ENCODE measurements at regions not wholly inside any gene's neighbourhood (a gene's known extent, or its start where the extent isn't known, plus 50 kb on each side); places are given as distances from the start of the nearest gene placed in this dataset.
"Not testable (repeated sequence)": the region's sequence is repeated elsewhere in the genome, so short reads cannot be mapped to it uniquely, and the experiment has no call there.

DNA sequence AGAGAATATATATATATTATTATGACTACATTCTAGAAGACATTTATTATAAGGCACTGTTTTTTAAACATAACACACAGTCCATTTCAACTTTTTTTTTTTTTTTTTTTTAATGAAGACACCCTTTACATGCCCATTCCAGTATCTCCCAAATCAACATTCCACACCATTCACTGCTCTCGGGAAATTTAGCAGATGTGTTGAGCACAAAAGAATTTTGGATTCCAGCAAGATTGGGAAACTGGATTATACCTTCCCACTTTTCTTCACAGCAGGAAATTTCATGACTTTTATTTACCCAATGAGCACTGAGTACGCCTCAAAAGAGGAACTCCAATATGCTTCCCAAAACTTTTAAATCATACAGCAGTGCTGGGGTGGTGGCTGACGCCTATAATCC is 333.6 kb upstream of the DAB2 start:
- H3K4me3 Mint-ChIP-seq: no peak overlapping the region
- no peaks in the 10 kb centered on the region for H3K27me3 Mint-ChIP-seq
- no peak for ATAC-seq (replicated peaks)
- no peaks in the 10 kb centered on the region for H3K36me3 Mint-ChIP-seq
- peaks cover 0 to 5% of the 10 kb centered on the region in 2 donors for H3K9me3 Mint-ChIP-seq
- H3K27ac Mint-ChIP-seq: no peak overlapping the region
- no peak for DNase-seq
- H3K4me1 Mint-ChIP-seq: no peaks in the 10 kb centered on the region

DNA sequence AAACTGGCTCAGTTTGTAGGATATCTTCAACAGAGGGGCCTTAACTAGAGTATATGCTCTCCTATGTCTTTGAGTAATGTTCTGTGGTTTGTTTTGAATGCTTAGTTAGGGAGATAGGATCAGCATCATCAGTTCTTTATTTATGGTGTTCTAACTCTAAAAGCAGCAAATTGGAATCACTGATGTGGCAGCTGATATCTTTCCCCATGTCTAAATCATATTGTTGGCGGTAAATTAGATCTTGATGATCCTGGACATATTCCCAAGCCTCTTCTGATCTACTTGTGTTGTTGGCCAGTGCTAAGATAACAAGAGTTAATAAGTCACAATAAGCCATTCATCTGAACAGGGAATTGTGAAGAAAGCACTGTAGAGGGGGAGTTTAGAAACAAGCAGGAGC is 332.4 kb upstream of the DAB2 start:
- Mint-ChIP-seq H3K27ac (no peak overlapping the region), H3K4me1 (no peaks in the 10 kb centered on the region), H3K36me3 (no peaks in the 10 kb centered on the region), H3K27me3 (no peaks in the 10 kb centered on the region), H3K4me3 (no peak overlapping the region), H3K9me3 (peaks cover 0 to 4% of the 10 kb centered on the region in 2 donors)
- no peak for DNase-seq
- no peak for ATAC-seq (replicated peaks)

DNA sequence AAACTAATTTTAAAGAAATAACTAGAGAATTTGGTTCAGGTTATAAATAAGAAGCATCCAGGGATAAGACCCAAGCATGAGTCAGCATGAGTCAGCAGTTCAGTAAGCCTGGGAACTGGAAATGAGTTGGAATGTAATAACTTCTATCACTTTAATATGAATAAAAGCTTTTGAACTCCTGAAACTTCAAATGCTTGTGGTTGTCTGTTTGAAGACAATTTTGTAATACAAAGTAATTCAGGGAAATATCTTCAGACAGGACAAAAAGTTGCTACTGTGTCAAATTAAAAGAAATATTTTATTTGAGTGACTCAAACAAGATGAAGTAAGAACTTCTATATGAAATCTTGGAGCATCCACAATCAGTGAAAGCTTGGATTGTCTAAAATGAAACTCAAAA is 331.2 kb upstream of the DAB2 start:
- Mint-ChIP-seq H3K9me3 (peaks cover 0 to 4% of the 10 kb centered on the region in 2 donors), H3K4me1 (no peaks in the 10 kb centered on the region), H3K27me3 (no peaks in the 10 kb centered on the region), H3K36me3 (no peaks in the 10 kb centered on the region), H3K27ac (no peak overlapping the region), H3K4me3 (no peak overlapping the region)
- DNase-seq: no peak
- ATAC-seq (replicated peaks): no peak

DNA sequence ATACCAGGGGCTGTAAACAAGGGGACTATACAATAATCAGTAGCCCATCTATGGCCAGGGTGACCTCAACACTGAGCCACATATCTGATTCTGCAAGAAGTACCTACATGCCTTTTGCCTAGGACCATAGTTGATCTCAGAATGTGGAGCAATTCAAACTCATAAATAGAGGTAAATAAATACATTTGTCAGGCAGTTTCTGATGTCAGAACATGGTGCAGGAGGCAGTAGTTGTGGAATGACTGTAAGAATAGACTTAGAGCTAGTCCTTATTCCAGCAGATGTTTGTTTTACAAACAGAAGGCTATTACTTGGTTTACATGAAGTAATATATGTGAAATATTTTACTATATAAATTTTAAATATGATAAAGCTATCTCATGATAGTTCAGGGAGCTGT is 330.7 kb upstream of the DAB2 start:
- ATAC-seq (replicated peaks): no peak
- Mint-ChIP-seq H3K4me3 (no peak overlapping the region), H3K4me1 (no peaks in the 10 kb centered on the region), H3K27me3 (no peaks in the 10 kb centered on the region), H3K27ac (no peak overlapping the region), H3K36me3 (no peaks in the 10 kb centered on the region), H3K9me3 (peaks cover 0 to 4% of the 10 kb centered on the region in 2 donors)
- DNase-seq: no peak

DNA sequence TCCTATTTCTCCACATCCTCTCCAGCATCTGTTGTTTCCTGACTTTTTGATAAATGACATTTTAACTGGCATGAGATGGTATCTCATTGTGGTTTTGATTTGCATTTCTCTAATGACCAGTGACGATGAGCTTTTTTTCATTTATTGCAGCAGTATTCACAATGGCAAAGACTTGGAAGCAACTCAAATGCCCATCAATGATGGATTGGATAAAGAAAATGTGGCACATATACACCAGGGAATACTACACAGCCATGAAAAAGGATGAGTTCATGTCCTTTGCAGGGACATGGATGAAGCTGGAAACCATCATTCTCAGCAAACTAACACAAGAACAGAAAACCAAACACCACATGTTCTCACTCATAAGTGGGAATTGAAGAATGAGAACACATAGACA is 329.0 kb upstream of the DAB2 start:
- ATAC-seq (replicated peaks); DNase-seq; H3K4me3 Mint-ChIP-seq; H3K9me3 Mint-ChIP-seq; H3K27ac Mint-ChIP-seq; H3K4me1 Mint-ChIP-seq; H3K27me3 Mint-ChIP-seq; H3K36me3 Mint-ChIP-seq: not testable (repeated sequence)

DNA sequence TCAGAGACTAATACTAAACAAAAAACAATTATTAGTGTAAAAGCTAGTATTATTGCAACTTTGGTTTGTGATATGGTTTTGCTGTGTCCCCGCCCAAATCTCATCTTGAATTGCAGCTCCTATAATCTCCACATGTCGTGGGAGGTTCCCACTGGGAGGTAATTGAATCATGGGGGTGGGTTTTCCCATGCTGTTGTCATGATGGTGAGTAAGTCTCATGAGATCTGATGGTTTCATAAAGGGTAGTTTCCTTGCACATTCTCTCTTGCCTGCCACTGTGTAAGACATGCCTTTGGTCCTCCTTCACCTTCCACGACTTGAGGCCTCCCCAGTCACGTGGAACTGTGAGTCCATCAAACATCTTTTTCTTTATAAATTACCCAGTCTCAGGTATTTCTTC is 325.9 kb upstream of the DAB2 start:
- H3K27ac Mint-ChIP-seq: no peak overlapping the region
- peaks cover 0 to 4% of the 10 kb centered on the region in 2 donors for H3K27me3 Mint-ChIP-seq
- no peaks in the 10 kb centered on the region for H3K4me1 Mint-ChIP-seq
- peaks cover 0 to 4% of the 10 kb centered on the region in 2 donors for H3K9me3 Mint-ChIP-seq
- DNase-seq (no peak), ATAC-seq (replicated peaks) (no peak)
- H3K36me3 Mint-ChIP-seq: no peaks in the 10 kb centered on the region
- H3K4me3 Mint-ChIP-seq: no peak overlapping the region

DNA sequence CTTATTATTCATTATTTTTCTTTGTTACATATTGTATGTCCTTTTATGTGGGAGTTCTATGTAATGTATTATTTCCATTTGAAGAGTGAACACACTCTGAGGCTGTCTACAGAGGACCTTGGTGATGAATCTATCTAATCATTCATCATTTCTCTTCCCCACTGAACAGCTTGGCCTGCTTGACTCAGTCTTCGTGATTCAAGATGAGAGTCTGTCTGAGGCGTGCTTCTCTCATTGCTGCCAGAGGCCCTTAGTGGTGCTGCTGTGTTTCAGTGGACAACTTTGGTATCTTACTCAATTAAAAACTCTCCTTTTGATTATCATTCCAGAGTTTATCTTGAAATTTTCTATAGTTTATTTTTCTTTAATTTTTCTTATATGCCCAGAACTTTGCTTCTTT is 318.1 kb upstream of the DAB2 start:
- ATAC-seq (replicated peaks) (no peak), DNase-seq (no peak)
- Mint-ChIP-seq H3K27ac (no peak overlapping the region), H3K4me3 (no peak overlapping the region), H3K27me3 (peaks cover 0 to 4% of the 10 kb centered on the region in 2 donors), H3K36me3 (no peaks in the 10 kb centered on the region), H3K4me1 (no peaks in the 10 kb centered on the region), H3K9me3 (no peaks in the 10 kb centered on the region)

DNA sequence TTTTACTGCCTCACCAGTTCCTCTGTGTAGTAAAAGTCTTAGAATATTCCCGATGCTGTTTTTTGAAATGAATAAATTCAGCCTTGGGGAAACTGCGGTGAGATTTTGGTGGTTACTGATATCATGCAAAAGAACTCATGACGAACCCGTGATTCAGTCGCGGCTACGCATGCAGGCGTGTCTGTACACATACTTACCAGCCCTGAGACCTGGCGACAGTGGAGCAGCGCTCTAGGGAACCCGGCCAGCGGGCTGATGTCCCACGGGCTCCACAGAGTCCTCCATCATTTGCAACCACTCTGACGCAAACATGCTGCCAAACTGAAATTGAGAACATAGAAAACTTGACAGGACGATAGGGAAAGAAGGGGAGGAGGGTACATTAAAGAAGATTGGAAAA is 315.6 kb upstream of the DAB2 start:
- DNase-seq (no peak), ATAC-seq (replicated peaks) (no peak)
- Mint-ChIP-seq H3K4me3 (no peak overlapping the region), H3K36me3 (no peaks in the 10 kb centered on the region), H3K27ac (no peak overlapping the region), H3K27me3 (peaks cover 4 to 8% of the 10 kb centered on the region in 2 donors), H3K4me1 (no peaks in the 10 kb centered on the region), H3K9me3 (no peaks in the 10 kb centered on the region)

DNA sequence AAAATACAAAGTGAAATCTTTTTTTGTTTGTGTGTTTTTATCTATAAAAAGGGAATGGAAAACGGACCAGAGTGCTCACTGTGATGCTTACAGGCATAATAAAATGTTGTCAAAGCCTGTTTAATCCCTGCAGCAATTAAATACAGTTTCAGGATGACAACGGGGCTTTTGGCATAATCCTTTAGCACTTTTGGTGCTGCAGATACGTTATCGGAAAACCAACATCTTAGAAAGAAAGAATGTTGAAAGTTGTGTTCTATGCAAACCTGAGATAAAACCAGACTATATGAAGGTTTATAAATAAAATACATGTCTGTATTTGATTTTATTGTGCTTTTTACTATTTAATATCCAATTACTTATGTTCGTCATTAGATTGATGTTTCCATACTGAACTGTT is 307.4 kb upstream of the DAB2 start:
- DNase-seq: no peak
- no peaks in the 10 kb centered on the region for H3K9me3 Mint-ChIP-seq
- H3K36me3 Mint-ChIP-seq: no peaks in the 10 kb centered on the region
- peaks cover 0 to 5% of the 10 kb centered on the region in 2 donors for H3K27me3 Mint-ChIP-seq
- ATAC-seq (replicated peaks): no peak
- no peak overlapping the region for H3K4me3 Mint-ChIP-seq
- no peak overlapping the region for H3K27ac Mint-ChIP-seq
- H3K4me1 Mint-ChIP-seq: no peaks in the 10 kb centered on the region

DNA sequence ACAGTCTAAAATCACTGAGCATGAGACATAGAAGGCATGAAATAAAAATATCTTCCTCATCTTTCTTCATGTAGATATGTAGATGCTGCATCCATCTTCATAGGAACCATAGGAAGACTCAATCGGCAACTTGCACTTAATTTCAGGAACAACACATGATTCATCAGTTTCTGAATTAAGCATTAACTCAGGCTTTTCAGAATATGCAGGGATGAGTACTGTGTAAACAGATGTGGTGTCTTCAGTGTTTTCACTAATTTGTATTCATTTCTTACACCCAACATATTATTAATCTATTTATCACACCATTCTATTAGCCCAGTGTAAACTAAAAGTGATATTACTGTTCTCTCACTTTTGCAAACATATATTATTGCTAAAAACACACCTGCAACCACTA is 305.9 kb upstream of the DAB2 start:
- ATAC-seq (replicated peaks): no peak
- no peaks in the 10 kb centered on the region for H3K4me1 Mint-ChIP-seq
- no peak for DNase-seq
- no peaks in the 10 kb centered on the region for H3K27me3 Mint-ChIP-seq
- no peak overlapping the region for H3K4me3 Mint-ChIP-seq
- H3K9me3 Mint-ChIP-seq: no peaks in the 10 kb centered on the region
- H3K27ac Mint-ChIP-seq: no peak overlapping the region
- H3K36me3 Mint-ChIP-seq: no peaks in the 10 kb centered on the region

DNA sequence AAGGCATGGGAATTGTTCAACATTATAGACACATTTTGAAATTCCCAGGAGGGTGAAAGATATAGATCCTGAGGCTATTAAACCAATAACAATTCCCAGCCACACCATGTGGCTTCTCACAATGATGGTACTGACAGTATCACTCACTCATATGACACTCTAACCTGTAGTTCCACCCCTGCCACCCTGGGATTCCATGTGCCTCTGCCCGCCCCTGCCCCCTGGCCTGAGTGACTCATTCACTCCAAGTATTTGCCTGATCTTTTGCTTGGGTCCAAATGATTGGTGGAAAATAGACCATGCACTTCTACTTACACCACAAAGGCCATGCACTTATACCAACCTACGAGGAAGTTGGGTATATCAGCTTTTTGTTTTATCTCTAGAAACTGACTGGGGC is 305.2 kb upstream of the DAB2 start:
- H3K4me3 Mint-ChIP-seq: no peak overlapping the region
- H3K9me3 Mint-ChIP-seq: no peaks in the 10 kb centered on the region
- no peaks in the 10 kb centered on the region for H3K4me1 Mint-ChIP-seq
- DNase-seq (no peak), ATAC-seq (replicated peaks) (no peak)
- no peak overlapping the region for H3K27ac Mint-ChIP-seq
- H3K36me3 Mint-ChIP-seq: no peaks in the 10 kb centered on the region
- H3K27me3 Mint-ChIP-seq: no peaks in the 10 kb centered on the region

DNA sequence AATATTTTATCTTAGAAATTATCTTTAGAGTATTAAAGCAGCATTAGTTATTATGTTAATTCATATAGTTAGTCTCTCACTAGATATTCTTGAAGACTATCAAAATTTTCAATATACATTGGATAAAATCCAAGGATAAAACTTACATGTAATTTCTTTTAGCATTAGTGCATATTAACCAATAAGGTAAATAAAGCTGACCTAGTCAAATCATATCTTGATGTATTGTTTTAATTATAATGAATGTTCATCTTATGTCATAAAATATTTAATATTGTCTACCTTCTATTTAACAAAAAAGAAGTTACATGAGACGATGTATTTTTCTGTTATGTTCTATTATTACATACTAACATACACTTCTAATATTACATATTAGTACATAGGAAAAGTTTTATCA is 301.7 kb upstream of the DAB2 start:
- H3K4me3 Mint-ChIP-seq: no peak overlapping the region
- H3K27ac Mint-ChIP-seq: no peak overlapping the region
- DNase-seq: no peak
- no peaks in the 10 kb centered on the region for H3K27me3 Mint-ChIP-seq
- no peaks in the 10 kb centered on the region for H3K9me3 Mint-ChIP-seq
- H3K4me1 Mint-ChIP-seq: no peaks in the 10 kb centered on the region
- no peak for ATAC-seq (replicated peaks)
- H3K36me3 Mint-ChIP-seq: no peaks in the 10 kb centered on the region

DNA sequence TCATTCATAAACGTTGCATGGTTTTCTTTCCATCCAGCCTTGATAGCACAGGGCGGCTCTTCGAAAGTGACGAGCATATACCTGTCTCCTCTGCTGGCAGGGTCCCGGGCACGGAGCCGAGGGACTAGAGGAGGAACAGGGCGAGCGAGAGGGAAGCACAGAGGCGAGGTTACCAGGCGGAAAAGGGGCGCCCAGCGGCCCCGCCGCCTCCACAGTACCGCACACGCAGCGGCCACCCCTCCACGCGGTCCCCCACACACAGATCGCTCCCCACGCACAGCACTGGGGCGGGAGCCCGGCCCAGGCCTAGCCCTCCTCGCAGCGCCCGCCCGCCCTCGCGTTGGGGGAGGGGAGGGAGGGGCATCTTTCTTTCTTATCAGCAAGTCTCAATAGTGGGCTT is 296.6 kb upstream of the DAB2 start:
- DNase-seq: no peak
- H3K36me3 Mint-ChIP-seq: no peaks in the 10 kb centered on the region

DNA sequence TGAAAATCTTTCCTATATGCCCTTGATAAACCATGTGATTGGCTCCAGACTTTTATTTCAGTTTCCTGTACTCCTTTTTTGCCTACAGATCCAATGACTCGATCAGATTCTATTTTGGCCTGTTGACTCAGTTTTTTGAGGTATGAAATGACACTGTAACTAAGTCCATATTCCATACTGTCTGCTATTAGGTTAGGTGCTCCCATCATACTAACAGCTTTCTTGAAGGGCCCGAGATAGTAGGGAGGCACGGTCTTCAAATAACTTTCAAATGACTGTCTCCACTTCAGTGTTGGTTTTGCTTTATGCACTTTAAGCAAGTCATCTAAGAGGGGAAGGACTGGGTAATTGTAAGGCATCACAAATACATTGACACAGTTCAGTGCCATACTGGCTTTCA is 295.4 kb upstream of the DAB2 start:
- no peak for ATAC-seq (replicated peaks)
- DNase-seq: no peak
- no peaks in the 10 kb centered on the region for H3K36me3 Mint-ChIP-seq

More for the DNA sequence above, 296.6 kb upstream of the DAB2 start:
- no peaks in the 10 kb centered on the region for H3K9me3 Mint-ChIP-seq
- ATAC-seq (replicated peaks): no peak
- no peaks in the 10 kb centered on the region for H3K4me1 Mint-ChIP-seq
- no peak overlapping the region for H3K27ac Mint-ChIP-seq
- no peaks in the 10 kb centered on the region for H3K27me3 Mint-ChIP-seq
- H3K4me3 Mint-ChIP-seq: no peak overlapping the region

DNA sequence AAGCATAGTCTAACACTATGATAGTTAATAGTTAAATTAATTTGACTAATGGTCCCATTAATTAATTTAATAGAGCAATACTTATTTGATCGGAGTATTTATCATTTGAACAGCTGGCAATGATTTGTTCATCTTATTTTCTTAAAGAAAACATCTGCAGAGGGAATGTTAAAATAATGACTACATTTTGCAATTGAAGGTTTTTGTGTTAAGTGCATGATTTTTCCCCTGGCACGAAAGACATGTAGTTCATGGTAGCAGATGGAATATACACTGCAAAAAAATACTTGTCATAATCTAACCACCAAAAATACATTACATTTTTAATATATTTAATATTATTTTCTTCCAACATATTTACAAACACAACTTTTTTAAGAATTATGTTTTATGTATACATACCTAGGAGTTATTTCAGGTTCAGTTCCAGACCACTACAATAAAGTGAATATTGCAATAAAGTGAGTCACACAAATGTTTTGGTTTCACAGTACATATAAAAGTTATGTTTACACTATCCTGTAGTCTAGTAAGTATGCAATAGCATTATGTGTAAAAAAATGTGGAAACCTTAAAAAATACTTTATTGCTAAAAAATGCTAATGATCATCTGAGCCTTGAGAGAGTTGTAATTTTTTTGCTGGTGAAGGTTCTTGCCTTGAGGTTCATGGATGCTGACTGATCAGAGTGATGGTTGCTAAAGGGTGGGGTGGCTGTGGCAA is 292.6 kb upstream of the DAB2 start:
- no peak for DNase-seq
- H3K27ac Mint-ChIP-seq: no peak overlapping the region
- H3K27me3 Mint-ChIP-seq: peaks cover 0 to 3% of the 10 kb centered on the region in 2 donors
- no peaks in the 10 kb centered on the region for H3K4me1 Mint-ChIP-seq
- no peak for ATAC-seq (replicated peaks)
- no peaks in the 10 kb centered on the region for H3K9me3 Mint-ChIP-seq
- H3K36me3 Mint-ChIP-seq: no peaks in the 10 kb centered on the region
- H3K4me3 Mint-ChIP-seq: no peak overlapping the region

More for the DNA sequence above, 295.4 kb upstream of the DAB2 start:
- Mint-ChIP-seq H3K27ac (no peak overlapping the region), H3K9me3 (no peaks in the 10 kb centered on the region), H3K4me3 (no peak overlapping the region), H3K27me3 (no peaks in the 10 kb centered on the region), H3K4me1 (no peaks in the 10 kb centered on the region)

DNA sequence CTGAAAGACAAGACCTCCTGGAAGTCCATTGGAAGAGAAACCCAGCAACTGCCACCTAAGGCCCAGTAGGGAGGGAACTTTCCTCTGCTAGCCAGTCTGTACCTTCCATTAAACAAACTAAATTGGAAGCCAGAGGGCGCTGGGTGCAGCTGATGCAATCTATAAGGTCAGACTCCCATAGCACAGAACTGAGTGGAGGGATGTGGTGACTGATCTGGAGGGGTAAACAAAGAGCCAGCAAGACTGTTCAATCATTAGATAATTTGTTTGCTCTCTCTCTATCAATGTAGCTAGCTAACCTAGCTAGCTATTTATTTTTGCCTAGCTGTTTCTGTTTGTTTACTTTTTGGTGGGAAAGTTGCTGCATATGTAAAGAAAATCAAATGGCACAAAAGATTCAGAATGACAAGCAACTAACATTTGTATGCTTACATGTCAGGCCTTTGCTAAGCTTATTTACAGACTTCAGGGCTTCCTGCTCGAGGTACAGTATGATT is 291.8 kb upstream of the DAB2 start:
- Mint-ChIP-seq H3K4me1 (no peaks in the 10 kb centered on the region), H3K4me3 (no peak overlapping the region), H3K27me3 (peaks cover 0 to 3% of the 10 kb centered on the region in 2 donors), H3K36me3 (no peaks in the 10 kb centered on the region), H3K9me3 (no peaks in the 10 kb centered on the region), H3K27ac (no peak overlapping the region)
- no peak for DNase-seq
- ATAC-seq (replicated peaks): peak; percentile 84 to 89

Data from stimulated activated naive B cell treated with anti-CD40 and anti-IgM and Interleukin-4, amounts not matched to agents 10 μg/mL and 1 μg/mL and 100 μg/mL, for 72 hours (primary cell).